Erythroblast (primary cell): ENCODE measurements at regions not wholly inside any gene's neighbourhood (a gene's known extent, or its start where the extent isn't known, plus 50 kb on each side); places are given as distances from the start of the nearest gene placed in this dataset.

Source experiments
- GATA1 ChIP-seq: IDR thresholded peaks from 2 replicates; pipeline ENCODE4 v1.6.1; 2011; ENCODE audit warnings: low read depth, mild to moderate bottlenecking, control low read depth, low read length, moderate library complexity
- POLR2A ChIP-seq: IDR thresholded peaks from 2 replicates; pipeline ENCODE4 v1.6.1; 2011; ENCODE audit warnings: mild to moderate bottlenecking, low read length

DNA sequence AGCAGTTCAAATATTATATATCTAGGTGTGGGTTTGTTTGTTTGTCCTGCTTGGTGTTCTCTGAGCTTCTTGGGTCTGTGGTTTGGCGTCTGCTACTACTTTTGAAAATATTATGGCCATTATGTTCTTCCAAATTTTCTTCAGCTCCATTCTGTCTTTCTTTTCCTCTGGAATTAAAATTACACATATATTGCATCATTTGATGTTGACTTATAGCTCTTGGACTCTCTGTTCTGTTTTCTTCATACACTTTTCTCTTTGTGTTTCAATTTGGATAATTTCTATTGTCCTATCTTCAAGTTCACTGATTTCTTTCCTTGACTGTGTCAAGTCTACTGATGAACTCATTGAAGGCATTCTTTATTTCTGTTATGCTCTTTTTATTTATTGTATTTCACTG is 65.2 kb upstream of the ZNF81 start:
- TF ChIP-seq POLR2A (no peak), GATA1 (no peak)
